Astrocyte of the spinal cord (primary cell): ENCODE measurements at regions not wholly inside any gene's neighbourhood (a gene's known extent, or its start where the extent isn't known, plus 50 kb on each side); places are given as distances from the start of the nearest gene placed in this dataset.

Source experiments
- DNase-seq: peaks from one replicate; pipeline ENCODE4 v3.0.0; 2011; ENCODE audit warnings: low read depth, low spot score
- H3K4me3 ChIP-seq: 2 replicates; pipeline ENCODE4 v1.5.1; 2011; ENCODE audit warnings: low read depth, mild to moderate bottlenecking, low read length, moderate library complexity
- CTCF ChIP-seq: IDR thresholded peaks from 2 replicates; pipeline ENCODE4 v1.5.1; 2012; ENCODE audit warnings: low read depth, mild to moderate bottlenecking, low read length, inconsistent platforms
- in situ Hi-C: cut with HindIII; loops from 2 replicates; pipeline ENCODE4 v1.10.0; 2017; ENCODE audit warnings: low sequenced_read_pairs

- in situ Hi-C loops: no loop called here
- no peak for TF ChIP-seq CTCF
- no peak overlapping the region for H3K4me3 ChIP-seq
- no peak for DNase-seq
Observed at GRCh38 chr9:71179183-71179582, 57.8 kb upstream of the TRPM3 start.

GRCh38 chr9:71177901-71178300 lies 56.5 kb upstream of the TRPM3 start:
- in situ Hi-C loops: no loop called here
- TF ChIP-seq CTCF: no peak
- H3K4me3 ChIP-seq: no peak overlapping the region
- no peak for DNase-seq

GRCh38 chr9:71171517-71171916 lies 50.1 kb upstream of the TRPM3 start:
- H3K4me3 ChIP-seq: no peak overlapping the region
- DNase-seq: no peak
- no peak for TF ChIP-seq CTCF
- in situ Hi-C loops: no loop called here
